Nephron progenitor cell (in vitro differentiated cells): ENCODE measurements at regions not wholly inside any gene's neighbourhood (a gene's known extent, or its start where the extent isn't known, plus 50 kb on each side); places are given as distances from the start of the nearest gene placed in this dataset.
A peak's percentile ranks its signal among the peaks of the same experiment; 100 is the strongest.

Experiments
- DNase-seq: peaks from one replicate; pipeline ENCODE4 v3.0.0; 2021
- H3K27ac Mint-ChIP-seq: 2 replicates; pipeline ENCODE4 v1.8.0; 2021; ENCODE audit warnings: mild to moderate bottlenecking, moderate library complexity, mixed read lengths
- H3K27me3 Mint-ChIP-seq: 2 replicates; pipeline ENCODE4 v1.8.0; 2021; ENCODE audit warnings: mild to moderate bottlenecking, low read depth, mixed read lengths; ENCODE audit not compliant: poor library complexity
- H3K36me3 Mint-ChIP-seq: 2 replicates; pipeline ENCODE4 v1.8.0; 2021; ENCODE audit warnings: low read depth, mixed read lengths
- H3K4me1 Mint-ChIP-seq: 2 replicates; pipeline ENCODE4 v1.8.0; 2021; ENCODE audit warnings: mixed read lengths
- H3K4me3 Mint-ChIP-seq: 2 replicates; pipeline ENCODE4 v1.8.0; 2021; ENCODE audit warnings: mild to moderate bottlenecking, moderate library complexity, mixed read lengths
- H3K9me3 Mint-ChIP-seq: 2 replicates; pipeline ENCODE4 v1.8.0; 2021; ENCODE audit warnings: mild to moderate bottlenecking, moderate library complexity, mixed read lengths
- CTCF ChIP-seq: fragments of 200-600 bp; sonication (generic); IDR thresholded peaks from 2 replicates; pipeline ENCODE4 v1.5.0; 2021; ENCODE audit warnings: antibody characterized with exemption

- no peak overlapping the region for H3K4me3 Mint-ChIP-seq
Measured at GRCh38 chr4:90061881-90062280, 65.3 kb upstream of the CCSER1 start.

GRCh38 chr4:90064196-90064595 lies 63.0 kb upstream of the CCSER1 start:
- Mint-ChIP-seq H3K9me3 (no peaks in the 10 kb centered on the region), H3K27me3 (no peaks in the 10 kb centered on the region), H3K36me3 (no peaks in the 10 kb centered on the region), H3K4me3 (no peak overlapping the region), H3K27ac (no peak overlapping the region), H3K4me1 (peaks cover 7% of the 10 kb centered on the region)
- no peak for TF ChIP-seq CTCF
- DNase-seq: no peak

More at GRCh38 chr4:90061881-90062280, 65.3 kb upstream of the CCSER1 start:
- no peak for DNase-seq
- H3K36me3 Mint-ChIP-seq: no peaks in the 10 kb centered on the region
- H3K4me1 Mint-ChIP-seq: peaks cover 7% of the 10 kb centered on the region
- H3K27ac Mint-ChIP-seq: peak overlapping the region; percentile 39
- no peak for TF ChIP-seq CTCF
- no peaks in the 10 kb centered on the region for H3K9me3 Mint-ChIP-seq
- H3K27me3 Mint-ChIP-seq: no peaks in the 10 kb centered on the region

- no peaks in the 10 kb centered on the region for H3K4me1 Mint-ChIP-seq
Measured at GRCh38 chr4:90069151-90069550, 58.0 kb upstream of the CCSER1 start.

GRCh38 chr4:90071289-90072235 lies 55.6 kb upstream of the CCSER1 start:
- Mint-ChIP-seq H3K36me3 (no peaks in the 10 kb centered on the region), H3K27me3 (no peaks in the 10 kb centered on the region), H3K27ac (no peak overlapping the region), H3K4me3 (no peak overlapping the region), H3K4me1 (no peaks in the 10 kb centered on the region), H3K9me3 (no peaks in the 10 kb centered on the region)
- DNase-seq: no peak
- TF ChIP-seq CTCF: no peak

More at GRCh38 chr4:90069151-90069550, 58.0 kb upstream of the CCSER1 start:
- no peak for TF ChIP-seq CTCF
- no peak for DNase-seq
- H3K27me3 Mint-ChIP-seq: no peaks in the 10 kb centered on the region
- no peak overlapping the region for H3K4me3 Mint-ChIP-seq
- no peaks in the 10 kb centered on the region for H3K36me3 Mint-ChIP-seq
- no peaks in the 10 kb centered on the region for H3K9me3 Mint-ChIP-seq
- H3K27ac Mint-ChIP-seq: no peak overlapping the region

GRCh38 chr4:90074322-90074886 lies 52.8 kb upstream of the CCSER1 start:
- no peak overlapping the region for H3K27ac Mint-ChIP-seq
- H3K36me3 Mint-ChIP-seq: no peaks in the 10 kb centered on the region
- no peaks in the 10 kb centered on the region for H3K4me1 Mint-ChIP-seq
- H3K9me3 Mint-ChIP-seq: no peaks in the 10 kb centered on the region
- H3K4me3 Mint-ChIP-seq: no peak overlapping the region
- DNase-seq: no peak
- no peaks in the 10 kb centered on the region for H3K27me3 Mint-ChIP-seq
- TF ChIP-seq CTCF: no peak
